GM19397 (cell line): ENCODE measurements at regions not wholly inside any gene's neighbourhood (a gene's known extent, or its start where the extent isn't known, plus 50 kb on each side); places are given as distances from the start of the nearest gene placed in this dataset.

Experiments used
- ATAC-seq: cut with Tn5 transposase; IDR thresholded peaks from one replicate; pipeline ENCODE4 v1.9.1; 2021; ENCODE audit warnings: mild to moderate bottlenecking, moderate library complexity; ENCODE audit not compliant: unreplicated experiment

GRCh38 chr14:61226015-61226654 is 55.0 kb downstream of the TMEM30B start:
- ATAC-seq, result no peak

GRCh38 chr14:61225344-61225743 is 55.8 kb downstream of the TMEM30B start:
- ATAC-seq, result no peak

- no peak for ATAC-seq
Measured at GRCh38 chr14:61223552-61223951, 57.6 kb downstream of the TMEM30B start.

- ATAC-seq, result no peak
Measured at GRCh38 chr14:61222388-61222787, 58.8 kb downstream of the TMEM30B start.

GRCh38 chr14:61221906-61222305 is 59.2 kb downstream of the TMEM30B start:
- no peak for ATAC-seq

- no peak for ATAC-seq
Measured at GRCh38 chr14:61219673-61220072, 61.5 kb downstream of the TMEM30B start.

GRCh38 chr14:61219256-61219655 is 61.9 kb downstream of the TMEM30B start:
- ATAC-seq, result no peak

- ATAC-seq, result no peak
Measured at GRCh38 chr14:61218767-61219166, 62.4 kb downstream of the TMEM30B start.

- ATAC-seq, result no peak
Measured at GRCh38 chr14:61218157-61218556, 63.0 kb downstream of the TMEM30B start.

- no peak for ATAC-seq
Measured at GRCh38 chr14:61217516-61217915, 63.6 kb downstream of the TMEM30B start.

GRCh38 chr14:61215222-61216020 is 65.7 kb downstream of the TMEM30B start:
- no peak for ATAC-seq

- no peak for ATAC-seq
Measured at GRCh38 chr14:61213920-61214319, 67.2 kb downstream of the TMEM30B start.

GRCh38 chr14:61213191-61213621 is 67.9 kb downstream of the TMEM30B start:
- no peak for ATAC-seq

- no peak for ATAC-seq
Measured at GRCh38 chr14:61212546-61212945, 68.6 kb downstream of the TMEM30B start.

GRCh38 chr14:61211476-61212255 is 69.5 kb downstream of the TMEM30B start:
- no peak for ATAC-seq

- ATAC-seq, result no peak
Measured at GRCh38 chr14:61203081-61203753, 77.9 kb downstream of the TMEM30B start.

- ATAC-seq, result no peak
Measured at GRCh38 chr14:61202124-61202523, 79.0 kb downstream of the TMEM30B start.

GRCh38 chr14:61201171-61201570 is 80.0 kb downstream of the TMEM30B start:
- ATAC-seq, result no peak

- ATAC-seq, result no peak
Measured at GRCh38 chr14:61197416-61197815, 83.7 kb downstream of the TMEM30B start.

GRCh38 chr14:61196792-61197191 is 84.3 kb downstream of the TMEM30B start:
- ATAC-seq, result no peak

GRCh38 chr14:61196034-61196433 is 85.1 kb downstream of the TMEM30B start:
- ATAC-seq, result no peak
